ENCODE measurements at regions not wholly inside any gene's neighbourhood (a gene's known extent, or its start where the extent isn't known, plus 50 kb on each side); places are given as distances from the start of the nearest gene placed in this dataset.
A peak's percentile ranks its signal among the peaks of the same experiment; 100 is the strongest.

GRCh38 chr6:1518855-1519254, 90.9 kb upstream of the FOXC1 start:
- H3K4me1 ChIP-seq = peaks cover 0 to 5% (median 1%) of the 10 kb centered on the region in 4 donors
- H3K9me3 ChIP-seq = no peaks in the 10 kb centered on the region
- TF ChIP-seq POLR2AphosphoS5 (IDR thresholded peaks at IDR 0.05) = no peak
- TF ChIP-seq EP300 (IDR thresholded peaks at IDR 0.05) = no peak
- TF ChIP-seq CTCF (IDR thresholded peaks at IDR 0.05) = no peak
- no peak for TF ChIP-seq POLR2A (IDR thresholded peaks at IDR 0.05)
- H3K4me3 ChIP-seq = no peak overlapping the region
- no peaks in the 10 kb centered on the region for H3K36me3 ChIP-seq
- peaks cover 4 to 17% (median 12%) of the 10 kb centered on the region in 3 donors for H3K27me3 ChIP-seq
- intact Hi-C loops (cut with DNase I) = no loop called here
- 92 to 93% methylated on average over 8 of the region's 8 CpGs for WGBS, 2 donors
- no peak overlapping the region for H3K27ac ChIP-seq
- DNase-seq = no peak

- no peak for DNase-seq
- H3K9me3 ChIP-seq = no peaks in the 10 kb centered on the region
- peaks cover 4 to 25% (median 12%) of the 10 kb centered on the region in 3 donors for H3K27me3 ChIP-seq
- H3K27ac ChIP-seq = no peak overlapping the region
- intact Hi-C loops (cut with DNase I) = no loop called here
- H3K36me3 ChIP-seq = no peaks in the 10 kb centered on the region
- no peak for TF ChIP-seq POLR2AphosphoS5 (IDR thresholded peaks at IDR 0.05)
- WGBS, 2 donors = 70% methylated on average over 4 of the region's 4 CpGs
- no peak overlapping the region for H3K4me3 ChIP-seq
- H3K4me1 ChIP-seq = peaks cover 0 to 11% (median 5%) of the 10 kb centered on the region in 4 donors
Observed at GRCh38 chr6:1519597-1519996, 90.1 kb upstream of the FOXC1 start.

DNA sequence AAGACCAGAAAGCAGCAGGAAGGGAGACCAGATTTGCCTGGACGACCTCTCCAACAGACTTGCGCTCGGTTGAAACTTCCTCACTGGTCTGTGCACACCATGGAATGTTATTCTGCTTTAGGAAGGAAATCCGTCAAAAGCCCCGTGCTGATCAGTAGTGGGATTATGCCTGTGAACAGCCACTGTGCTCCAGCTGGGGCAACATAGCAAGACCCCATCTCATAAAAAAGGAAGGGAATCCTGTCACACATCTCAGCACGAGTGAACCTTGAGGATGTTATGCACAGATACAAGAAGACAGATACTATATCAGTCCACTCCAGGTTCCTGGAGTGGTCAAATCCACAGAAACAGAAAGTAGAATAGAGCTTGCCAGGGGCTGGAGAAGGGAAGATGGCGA, 86.9 kb upstream of the FOXC1 start:
- DNase-seq = no peak
- no peak overlapping the region for H3K4me3 ChIP-seq
- H3K9me3 ChIP-seq = no peaks in the 10 kb centered on the region
- intact Hi-C loops (cut with DNase I) = no loop called here
- H3K27ac ChIP-seq = no peak overlapping the region
- TF ChIP-seq POLR2AphosphoS5 (IDR thresholded peaks at IDR 0.05) (no peak), CTCF (IDR thresholded peaks at IDR 0.05) (no peak), EP300 (IDR thresholded peaks at IDR 0.05) (no peak), POLR2A (IDR thresholded peaks at IDR 0.05) (no peak)
- peaks cover 4 to 26% (median 12%) of the 10 kb centered on the region in 3 donors for H3K27me3 ChIP-seq
- H3K36me3 ChIP-seq = no peaks in the 10 kb centered on the region
- H3K4me1 ChIP-seq = peaks cover 0 to 28% (median 21%) of the 10 kb centered on the region in 4 donors
- 67 to 69% methylated on average over 7 of the region's 7 CpGs for WGBS, 2 donors

DNA sequence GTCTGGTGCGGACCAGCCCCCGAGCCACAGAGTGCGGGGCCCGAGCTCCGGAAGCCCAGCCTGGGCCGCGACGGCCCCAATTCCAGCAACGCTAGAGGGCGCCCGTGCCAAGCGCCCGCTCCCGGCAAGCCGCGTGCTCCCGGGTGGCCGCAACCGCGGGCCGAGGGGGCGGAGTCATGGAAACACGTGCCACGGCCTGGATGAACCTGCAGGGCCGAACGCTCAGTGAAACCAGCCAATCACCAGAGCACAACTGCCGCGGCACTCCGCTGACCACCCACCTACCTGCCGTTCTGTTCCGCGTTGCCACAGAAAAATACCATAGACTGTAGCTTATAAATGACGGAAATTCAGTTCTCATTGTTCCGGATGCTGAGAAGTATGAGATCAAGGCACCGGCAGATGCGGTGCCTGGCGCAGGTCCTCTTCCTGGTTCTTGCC, 85.7 kb upstream of the FOXC1 start:
- Histone ChIP-seq H3K27ac (no peak overlapping the region), H3K27me3 (peaks cover 4 to 26% (median 12%) of the 10 kb centered on the region in 3 donors), H3K4me1 (peaks cover 0 to 28% (median 21%) of the 10 kb centered on the region in 4 donors), H3K36me3 (no peaks in the 10 kb centered on the region), H3K4me3 (peak overlapping the region in 1 of 4 donors; percentile 8), H3K9me3 (no peaks in the 10 kb centered on the region)
- intact Hi-C loops (cut with DNase I) = no loop called here
- WGBS, 2 donors = 21% methylated on average over 37 of the region's 37 CpGs
- no peak for DNase-seq
- TF ChIP-seq CTCF (IDR thresholded peaks at IDR 0.05) (peak in 3 of 4 experiments; percentile 15 to 59 (median 20)), EP300 (IDR thresholded peaks at IDR 0.05) (no peak)

GRCh38 chr6:1525364-1526038, 84.2 kb upstream of the FOXC1 start:
- Histone ChIP-seq H3K27me3 (peaks cover 4 to 26% (median 12%) of the 10 kb centered on the region in 3 donors), H3K4me3 (no peak overlapping the region), H3K9me3 (no peaks in the 10 kb centered on the region), H3K36me3 (no peaks in the 10 kb centered on the region), H3K27ac (no peak overlapping the region), H3K4me1 (peaks cover 0 to 28% (median 21%) of the 10 kb centered on the region in 4 donors)
- TF ChIP-seq POLR2A (IDR thresholded peaks at IDR 0.05) = no peak
- no peak for TF ChIP-seq EP300 (IDR thresholded peaks at IDR 0.05)
- no peak for TF ChIP-seq CTCF (IDR thresholded peaks at IDR 0.05)
- TF ChIP-seq POLR2AphosphoS5 (IDR thresholded peaks at IDR 0.05) = no peak
- intact Hi-C loops (cut with DNase I) = no loop called here
- no peak for DNase-seq
- 89 to 91% methylated on average over 14 of the region's 14 CpGs for WGBS, 2 donors
